Mucosa of rectum (tissue), 2 donors: ENCODE measurements at regions not wholly inside any gene's neighbourhood (a gene's known extent, or its start where the extent isn't known, plus 50 kb on each side); places are given as distances from the start of the nearest gene placed in this dataset.

Source experiments
- H3K27ac ChIP-seq, 2 donors: one replicate each; pipeline ENCODE4 v1.7.0; 2013; ENCODE audit warnings: inconsistent platforms in 2 of 2, low read depth in 2 of 2, low read length in 2 of 2
- H3K27me3 ChIP-seq, 2 donors: one replicate each; pipeline ENCODE4 v1.7.0; 2013; ENCODE audit warnings: low read length in 2 of 2; ENCODE audit not compliant: control insufficient read depth in 2 of 2, insufficient read depth in 2 of 2
- H3K36me3 ChIP-seq, 2 donors: one replicate each; pipeline ENCODE4 v1.7.0; 2013; ENCODE audit warnings: low read length in 2 of 2; ENCODE audit not compliant: control insufficient read depth in 2 of 2, insufficient read depth in 2 of 2
- H3K4me1 ChIP-seq, 2 donors: one replicate each; pipeline ENCODE4 v1.7.0; 2013; ENCODE audit warnings: low read length in 2 of 2, mild to moderate bottlenecking in 1 of 2; ENCODE audit not compliant: control insufficient read depth in 2 of 2, insufficient read depth in 2 of 2
- H3K4me3 ChIP-seq, 2 donors: one replicate each; pipeline ENCODE4 v1.7.0; 2013; ENCODE audit warnings: low read length in 2 of 2
- H3K9ac ChIP-seq, 2 donors: one replicate each; pipeline ENCODE4 v1.7.0; 2013; ENCODE audit warnings: low read length in 2 of 2, low read depth in 1 of 2, mild to moderate bottlenecking in 1 of 2
- H3K9me3 ChIP-seq, 2 donors: one replicate each; pipeline ENCODE4 v1.7.0; 2013; ENCODE audit warnings: low read length in 2 of 2; ENCODE audit not compliant: control insufficient read depth in 2 of 2
- donor health status: healthy.
- donor health status: Normal muscosa, but diverticular disease.

DNA sequence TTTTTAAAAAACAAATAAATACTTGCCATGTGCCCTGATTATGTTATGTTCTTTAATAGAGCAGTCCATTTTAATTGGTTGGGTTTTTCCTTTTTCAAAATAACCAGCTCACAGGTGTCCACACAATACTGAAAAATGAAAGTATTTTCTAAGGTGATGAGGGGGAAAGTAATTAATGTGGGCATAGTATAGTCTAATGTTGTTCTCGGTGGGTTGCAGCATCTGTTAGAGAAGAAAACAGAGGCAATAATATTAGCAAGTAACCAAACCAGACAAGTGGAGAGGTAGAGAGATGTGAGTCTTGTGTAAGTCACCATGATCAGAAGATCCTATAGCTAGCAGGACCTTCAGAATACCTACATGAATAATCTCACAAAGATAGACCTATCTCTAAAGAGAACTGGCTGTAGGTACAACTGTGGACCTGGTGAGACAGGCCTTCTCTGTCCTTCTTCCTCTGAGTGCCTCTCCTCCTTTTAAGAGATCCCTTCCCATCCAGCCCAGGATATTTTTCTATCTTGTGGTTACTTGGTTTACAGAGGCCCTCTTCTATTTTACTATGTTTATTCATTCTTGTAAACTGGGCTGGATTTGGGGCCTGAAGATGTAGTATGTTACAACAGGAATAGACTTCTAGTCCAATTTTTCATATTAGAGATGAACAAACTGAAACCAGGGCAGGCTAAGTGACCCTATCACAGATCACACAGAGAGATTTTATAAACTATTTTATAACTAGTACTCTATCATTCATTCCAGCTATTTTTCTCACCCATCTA is 67.1 kb upstream of the MSTN start:
- Histone ChIP-seq H3K36me3 (no peaks in the 10 kb centered on the region), H3K4me1 (peaks cover 2 to 13% of the 10 kb centered on the region in 2 donors), H3K27ac (no peak overlapping the region), H3K4me3 (no peak overlapping the region), H3K9me3 (no peaks in the 10 kb centered on the region), H3K9ac (no peak overlapping the region), H3K27me3 (no peaks in the 10 kb centered on the region)

- no peaks in the 10 kb centered on the region for H3K9me3 ChIP-seq
- H3K9ac ChIP-seq: no peak overlapping the region
- no peak overlapping the region for H3K4me3 ChIP-seq
- no peaks in the 10 kb centered on the region for H3K27me3 ChIP-seq
- H3K27ac ChIP-seq: no peak overlapping the region
- H3K4me1 ChIP-seq: peaks cover 2 to 13% of the 10 kb centered on the region in 2 donors
- H3K36me3 ChIP-seq: no peaks in the 10 kb centered on the region
Observed at GRCh38 chr2:190127651-190128050, 65.1 kb upstream of the MSTN start.

DNA sequence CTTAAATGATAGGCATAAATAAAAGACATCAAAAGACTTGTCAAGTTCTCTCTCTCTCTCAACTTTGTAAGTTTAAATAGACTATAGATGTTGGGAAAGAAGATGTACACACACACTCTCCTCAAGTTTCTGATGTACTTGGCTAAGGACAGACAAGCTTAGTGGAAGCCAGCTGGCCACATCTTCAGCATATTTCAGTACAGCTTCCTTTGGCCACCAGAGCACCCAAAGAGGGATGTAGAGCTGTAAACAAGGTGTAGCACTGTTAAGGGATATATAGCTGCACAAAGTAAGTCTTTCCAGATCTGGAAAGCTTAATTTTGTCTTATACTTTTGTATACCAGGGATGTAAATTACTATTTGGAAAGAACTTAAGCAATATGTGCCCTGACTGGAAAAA is 64.3 kb upstream of the MSTN start:
- Histone ChIP-seq H3K36me3 (no peaks in the 10 kb centered on the region), H3K9me3 (no peaks in the 10 kb centered on the region), H3K9ac (no peak overlapping the region), H3K4me1 (peaks cover 2 to 13% of the 10 kb centered on the region in 2 donors), H3K27ac (no peak overlapping the region), H3K4me3 (no peak overlapping the region), H3K27me3 (no peaks in the 10 kb centered on the region)

- Histone ChIP-seq H3K27ac (no peak overlapping the region), H3K27me3 (no peaks in the 10 kb centered on the region), H3K4me1 (peaks cover 2 to 9% of the 10 kb centered on the region in 2 donors), H3K36me3 (no peaks in the 10 kb centered on the region), H3K4me3 (no peak overlapping the region), H3K9ac (no peak overlapping the region), H3K9me3 (no peaks in the 10 kb centered on the region)
Observed at GRCh38 chr2:190123956-190124355, 61.4 kb upstream of the MSTN start.

DNA sequence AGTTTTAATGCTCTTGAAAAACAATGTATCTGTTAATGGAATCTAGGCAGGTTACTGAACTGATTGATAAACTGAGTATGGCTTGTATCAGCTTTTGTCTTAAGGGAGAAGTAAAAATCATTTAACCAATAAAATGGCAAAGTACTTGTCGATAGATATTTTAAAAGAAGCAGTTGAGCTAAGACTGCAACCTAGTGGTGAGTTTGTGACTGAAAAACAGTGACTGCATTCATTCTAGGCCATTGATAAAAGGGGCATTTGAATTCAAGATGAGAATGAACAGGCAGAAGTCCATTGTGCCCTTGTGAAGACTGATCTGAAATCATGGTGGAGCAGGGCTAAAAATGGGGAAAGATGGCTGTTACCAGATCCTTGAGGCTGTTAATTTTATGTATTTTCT is 59.4 kb upstream of the MSTN start:
- Histone ChIP-seq H3K36me3 (no peaks in the 10 kb centered on the region), H3K9ac (no peak overlapping the region), H3K4me3 (no peak overlapping the region), H3K9me3 (no peaks in the 10 kb centered on the region), H3K4me1 (peaks cover 0 to 2% of the 10 kb centered on the region in 2 donors), H3K27me3 (no peaks in the 10 kb centered on the region), H3K27ac (no peak overlapping the region)

- Histone ChIP-seq H3K9me3 (no peaks in the 10 kb centered on the region), H3K4me1 (no peaks in the 10 kb centered on the region), H3K27me3 (no peaks in the 10 kb centered on the region), H3K27ac (no peak overlapping the region), H3K36me3 (no peaks in the 10 kb centered on the region), H3K9ac (no peak overlapping the region), H3K4me3 (no peak overlapping the region)
Observed at GRCh38 chr2:190121305-190121704, 58.8 kb upstream of the MSTN start.

- no peaks in the 10 kb centered on the region for H3K36me3 ChIP-seq
- H3K9me3 ChIP-seq: no peaks in the 10 kb centered on the region
- H3K27ac ChIP-seq: no peak overlapping the region
- no peak overlapping the region for H3K9ac ChIP-seq
- H3K27me3 ChIP-seq: no peaks in the 10 kb centered on the region
- no peak overlapping the region for H3K4me3 ChIP-seq
- no peaks in the 10 kb centered on the region for H3K4me1 ChIP-seq
Observed at GRCh38 chr2:190119923-190120590, 57.5 kb upstream of the MSTN start.

DNA sequence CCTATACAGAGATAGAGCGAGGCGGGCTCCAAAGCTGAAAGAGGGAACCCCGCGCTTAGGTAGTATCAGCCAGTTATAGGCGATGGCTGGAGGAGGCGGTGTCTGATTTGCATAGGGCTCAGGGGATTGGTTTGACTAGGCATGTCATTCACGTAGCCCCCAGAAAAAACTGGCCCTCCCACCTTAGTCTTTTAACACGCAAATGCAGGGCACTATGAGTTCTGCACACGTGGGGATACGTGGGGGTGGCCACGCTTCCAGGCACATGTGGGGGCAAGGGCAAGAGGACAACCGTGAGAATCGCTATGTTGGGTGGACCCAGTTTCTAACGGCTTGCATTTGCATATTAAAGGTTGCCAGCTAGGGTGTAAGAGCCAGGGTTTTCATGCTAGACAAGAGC is 56.7 kb upstream of the MSTN start:
- Histone ChIP-seq H3K9me3 (no peaks in the 10 kb centered on the region), H3K4me1 (no peaks in the 10 kb centered on the region), H3K4me3 (no peak overlapping the region), H3K9ac (no peak overlapping the region), H3K27ac (no peak overlapping the region), H3K36me3 (no peaks in the 10 kb centered on the region), H3K27me3 (no peaks in the 10 kb centered on the region)

DNA sequence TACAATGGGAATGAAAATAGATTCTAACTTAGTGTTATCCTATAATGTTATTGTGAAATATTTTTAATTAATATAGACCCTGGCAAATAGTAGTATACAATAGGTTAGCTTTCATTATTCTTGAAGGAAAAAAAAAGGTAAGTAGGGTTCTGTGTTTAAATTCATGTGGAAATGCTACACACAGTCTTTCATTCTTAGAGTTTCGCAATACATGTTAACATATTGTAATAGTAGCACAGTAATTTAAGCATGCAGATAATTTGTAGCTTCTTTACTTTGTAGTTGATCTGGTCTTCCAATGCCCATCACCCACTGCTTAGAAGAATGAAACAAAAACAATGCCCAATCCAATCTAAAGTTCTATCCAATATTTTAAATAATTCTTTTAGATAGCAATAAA is 54.8 kb upstream of the MSTN start:
- no peak overlapping the region for H3K27ac ChIP-seq

GRCh38 chr2:190113000-190113399 is 50.5 kb upstream of the MSTN start:
- Histone ChIP-seq H3K36me3 (no peaks in the 10 kb centered on the region), H3K4me1 (no peaks in the 10 kb centered on the region), H3K27ac (no peak overlapping the region), H3K9me3 (no peaks in the 10 kb centered on the region), H3K9ac (no peak overlapping the region), H3K4me3 (no peak overlapping the region), H3K27me3 (no peaks in the 10 kb centered on the region)

More for the DNA sequence above, 54.8 kb upstream of the MSTN start:
- no peak overlapping the region for H3K4me3 ChIP-seq
- H3K4me1 ChIP-seq: no peaks in the 10 kb centered on the region
- H3K27me3 ChIP-seq: no peaks in the 10 kb centered on the region
- H3K9me3 ChIP-seq: no peaks in the 10 kb centered on the region
- no peaks in the 10 kb centered on the region for H3K36me3 ChIP-seq
- H3K9ac ChIP-seq: no peak overlapping the region
